HG03175 (cell line): ENCODE measurements at regions not wholly inside any gene's neighbourhood (a gene's known extent, or its start where the extent isn't known, plus 50 kb on each side); places are given as distances from the start of the nearest gene placed in this dataset.
"Not testable (repeated sequence)": the region's sequence is repeated elsewhere in the genome, so short reads cannot be mapped to it uniquely, and the experiment has no call there.

Source experiments
- ATAC-seq: cut with Tn5 transposase; IDR thresholded peaks from one replicate; pipeline ENCODE4 v1.9.1; 2021; ENCODE audit warnings: mild to moderate bottlenecking, moderate library complexity; ENCODE audit not compliant: unreplicated experiment

DNA sequence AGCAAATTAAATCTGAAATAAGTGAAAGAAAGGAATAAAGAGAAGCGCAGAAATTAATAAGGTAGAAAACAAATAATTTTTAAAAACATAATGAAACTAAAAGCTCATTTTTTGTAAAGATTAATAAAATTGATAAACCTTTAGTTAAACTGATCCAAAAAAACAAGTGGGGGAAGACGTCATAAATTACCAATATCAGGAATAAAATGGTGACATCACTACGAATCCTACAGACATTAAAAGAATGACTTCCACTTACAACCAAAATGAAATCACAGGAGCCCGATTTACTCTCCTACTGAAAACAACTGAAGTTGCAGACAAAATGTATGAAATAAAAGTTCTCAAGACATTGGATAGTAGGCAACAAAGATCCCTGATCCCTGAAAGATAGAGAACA, 68.1 kb upstream of the IFFO2 start:
- ATAC-seq: no peak

DNA sequence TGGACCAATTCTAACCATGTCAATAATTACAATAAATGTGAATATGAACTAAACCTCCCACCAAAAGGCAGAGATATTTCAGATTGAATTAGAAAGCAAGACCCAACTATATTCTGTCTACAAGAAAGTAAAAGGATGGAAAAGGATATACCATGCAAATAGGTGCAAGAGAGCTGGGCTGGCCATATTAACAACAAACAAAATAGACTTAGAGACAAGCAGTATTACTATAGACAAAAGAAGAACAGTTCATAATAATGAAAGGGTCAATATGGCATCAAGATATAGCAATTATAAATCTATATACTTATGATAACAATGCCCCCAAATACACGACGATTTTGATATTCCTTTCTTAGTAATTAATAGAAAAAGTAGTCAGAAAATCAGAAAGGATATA, 67.3 kb upstream of the IFFO2 start:
- ATAC-seq: no peak

DNA sequence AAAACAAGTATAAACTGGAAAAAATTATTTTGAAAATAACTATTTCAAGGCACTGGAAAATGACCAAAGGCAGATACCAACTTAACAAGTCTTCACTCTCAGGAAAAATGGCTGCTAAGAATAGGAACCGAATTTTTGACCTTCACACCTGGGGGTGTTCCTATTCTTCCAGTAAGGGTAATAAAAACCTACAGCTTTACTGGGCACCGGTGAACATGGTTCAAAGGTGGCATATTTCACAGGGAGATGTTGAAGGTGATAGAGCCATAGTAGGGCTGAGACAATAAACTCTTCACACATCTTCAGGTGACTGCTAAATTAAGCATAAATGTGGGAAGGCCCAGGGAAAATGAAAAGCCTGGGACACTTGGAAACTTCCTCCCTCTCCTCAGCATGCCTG, 65.4 kb upstream of the IFFO2 start:
- ATAC-seq: no peak

GRCh38 chr1:19019288-19019687, 62.8 kb upstream of the IFFO2 start:
- not testable (repeated sequence) for ATAC-seq

GRCh38 chr1:19015476-19015875, 59.0 kb upstream of the IFFO2 start:
- ATAC-seq: no peak

- no peak for ATAC-seq
Observed at GRCh38 chr1:19014765-19015164, 58.3 kb upstream of the IFFO2 start.

GRCh38 chr1:19013826-19014548, 57.5 kb upstream of the IFFO2 start:
- ATAC-seq: no peak

DNA sequence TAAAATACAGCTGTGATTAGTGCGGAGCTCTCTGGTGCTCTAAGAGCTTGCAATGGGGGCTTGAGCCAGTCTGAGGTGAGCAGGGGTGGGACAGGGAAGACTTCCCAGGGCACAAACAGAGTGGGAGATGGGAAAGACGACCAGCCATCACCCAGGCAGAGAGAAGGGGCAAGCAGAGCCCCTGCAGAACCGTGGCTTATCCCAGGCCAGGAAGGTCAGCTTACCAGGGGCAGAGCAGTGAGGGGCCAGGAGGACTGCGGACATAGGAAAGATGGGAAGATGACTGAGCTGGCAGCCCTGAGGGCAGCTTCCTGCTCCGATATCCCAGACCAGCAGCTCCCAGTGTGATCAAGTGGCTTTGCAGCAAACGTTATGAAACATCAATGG, 55.4 kb upstream of the IFFO2 start:
- ATAC-seq: no peak

DNA sequence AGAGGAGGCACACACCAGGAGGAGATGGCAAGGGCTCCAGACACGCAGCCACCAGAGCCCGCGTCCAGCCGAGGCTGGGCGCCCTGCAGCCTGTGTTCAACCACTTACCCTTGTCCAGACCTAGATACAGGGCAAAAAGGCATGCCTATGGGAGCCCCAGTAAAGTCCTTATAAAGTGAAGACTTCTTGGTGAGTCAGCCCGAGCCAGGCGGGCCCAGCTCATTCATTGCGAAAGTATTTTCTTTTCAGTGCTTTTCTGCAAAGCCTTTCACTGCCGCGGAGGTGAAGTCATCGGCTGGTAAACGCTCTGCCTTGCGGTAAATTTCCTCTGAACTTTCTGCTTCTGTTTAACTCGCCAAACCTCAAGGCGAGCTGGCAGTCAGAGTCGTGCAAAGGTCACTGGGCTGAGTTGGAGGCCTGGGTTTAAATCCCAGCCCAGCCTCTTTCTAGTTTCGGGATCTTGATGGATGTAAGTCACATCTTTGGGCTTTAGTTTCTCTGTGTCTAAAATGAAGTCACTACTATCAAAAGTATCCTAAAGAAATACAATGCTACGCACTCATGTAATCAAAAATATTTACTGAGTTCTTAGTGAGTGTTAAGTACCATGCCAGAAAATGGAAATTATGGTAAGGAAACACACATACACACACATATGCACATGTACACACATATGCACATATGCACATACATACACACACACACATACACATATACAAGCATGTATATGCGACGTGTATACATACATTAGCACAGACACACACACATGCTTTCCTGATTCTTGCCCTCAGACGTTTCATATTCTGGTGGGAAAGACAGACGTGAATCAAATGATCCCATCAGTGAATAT, 54.7 kb upstream of the IFFO2 start:
- peak; percentile 73 for ATAC-seq

- ATAC-seq: no peak
Observed at GRCh38 chr1:19010503-19010902, 54.0 kb upstream of the IFFO2 start.

DNA sequence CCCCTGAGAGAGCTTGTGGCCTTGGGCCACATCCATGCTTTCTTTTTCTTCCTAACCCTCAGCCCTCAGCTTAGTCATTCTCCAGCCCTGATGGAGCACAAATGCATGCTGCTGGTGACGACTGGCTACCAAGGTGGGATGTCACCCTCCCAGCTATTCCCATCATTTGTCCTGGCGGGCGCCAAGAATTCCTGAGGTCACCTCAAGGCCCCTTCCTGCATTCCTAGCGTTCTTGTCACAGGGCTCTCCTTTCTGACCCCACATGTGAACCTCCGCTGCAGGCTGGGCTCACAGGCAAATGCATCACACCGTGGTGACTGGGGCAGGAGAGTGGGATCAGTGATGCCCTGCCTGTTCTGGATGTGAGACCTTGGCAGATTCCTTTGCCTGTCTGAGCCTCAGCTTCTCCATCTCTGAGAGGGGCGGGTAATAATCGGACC, 53.4 kb upstream of the IFFO2 start:
- no peak for ATAC-seq

DNA sequence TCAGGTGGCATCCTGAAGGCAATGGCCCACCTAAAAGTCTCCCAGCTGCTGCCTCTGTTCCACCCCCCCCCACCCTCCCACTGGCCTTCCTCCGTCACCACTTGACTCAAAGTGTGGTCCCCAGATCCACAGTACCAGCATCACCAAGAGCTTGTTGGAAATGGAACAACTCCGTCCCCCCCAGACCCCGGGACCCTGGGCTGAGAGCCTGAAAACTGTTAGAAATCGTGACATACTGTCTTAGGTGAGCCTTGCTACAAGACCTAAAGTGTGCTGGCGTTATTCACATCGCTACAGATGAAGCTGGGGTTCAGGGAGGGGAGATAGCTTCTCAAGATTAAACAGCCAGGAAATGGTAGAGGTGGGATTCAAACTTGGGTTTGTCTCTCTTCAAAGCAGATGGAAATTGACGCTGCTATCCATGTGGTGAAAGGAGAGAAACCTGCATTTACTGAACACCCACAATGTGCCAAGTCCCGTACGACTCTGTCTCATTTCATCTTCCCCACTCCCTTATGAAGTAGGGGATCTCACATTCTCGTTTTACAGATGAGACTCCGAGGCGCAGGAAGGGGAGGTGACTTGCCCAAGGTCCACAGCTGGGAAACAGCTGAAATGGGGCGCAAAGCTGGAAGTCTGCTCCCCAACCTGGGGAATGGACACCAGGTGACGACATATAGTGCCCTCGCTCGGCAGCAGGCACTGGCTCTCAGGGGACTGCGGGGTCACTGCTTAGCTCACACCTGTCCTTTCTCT, 52.8 kb upstream of the IFFO2 start:
- ATAC-seq: no peak

DNA sequence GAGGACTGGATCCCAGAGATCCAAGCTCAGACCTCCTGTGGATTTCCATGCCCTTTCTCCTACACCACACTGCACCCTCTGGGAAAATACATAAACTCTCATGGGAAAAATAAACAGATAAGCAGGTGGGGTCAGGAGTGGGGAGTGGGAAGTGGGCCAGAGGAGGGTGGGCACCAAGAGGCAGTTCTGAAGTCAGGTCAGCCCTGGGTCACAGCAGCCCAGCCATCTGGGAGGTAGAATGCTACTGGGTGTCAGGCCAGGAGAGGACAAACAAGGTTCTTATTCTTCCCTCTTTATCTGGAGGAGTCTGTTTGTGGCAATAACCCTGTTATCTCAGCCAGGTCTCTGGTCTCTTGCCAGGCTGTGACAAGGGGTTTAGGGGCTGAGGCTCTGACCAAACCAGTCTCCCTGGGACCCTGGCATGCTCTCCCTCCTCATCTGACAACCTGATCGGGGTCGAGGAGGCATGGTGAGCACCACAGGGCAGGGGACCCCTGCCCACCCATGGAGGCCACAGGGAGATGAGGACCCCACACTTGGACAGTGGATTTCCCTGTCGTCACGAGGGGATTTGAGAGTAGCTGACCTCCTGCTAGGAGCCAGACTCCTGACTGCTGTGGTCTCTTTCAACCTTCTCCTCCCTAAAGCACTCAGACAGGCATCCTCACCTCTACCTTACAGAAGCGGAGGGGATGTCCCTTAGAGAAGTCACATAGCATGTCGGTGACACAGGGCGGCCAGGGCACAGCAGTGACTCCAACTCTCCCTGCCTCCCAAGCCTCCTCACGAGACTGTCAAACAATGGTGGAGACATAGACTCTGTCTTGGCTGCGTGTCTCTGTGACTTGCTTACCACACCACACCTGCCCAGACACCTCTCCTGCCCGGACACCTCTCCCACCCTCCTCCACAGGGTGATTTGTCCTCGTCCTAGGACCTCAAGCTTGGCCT, 51.3 kb upstream of the IFFO2 start:
- ATAC-seq: no peak

DNA sequence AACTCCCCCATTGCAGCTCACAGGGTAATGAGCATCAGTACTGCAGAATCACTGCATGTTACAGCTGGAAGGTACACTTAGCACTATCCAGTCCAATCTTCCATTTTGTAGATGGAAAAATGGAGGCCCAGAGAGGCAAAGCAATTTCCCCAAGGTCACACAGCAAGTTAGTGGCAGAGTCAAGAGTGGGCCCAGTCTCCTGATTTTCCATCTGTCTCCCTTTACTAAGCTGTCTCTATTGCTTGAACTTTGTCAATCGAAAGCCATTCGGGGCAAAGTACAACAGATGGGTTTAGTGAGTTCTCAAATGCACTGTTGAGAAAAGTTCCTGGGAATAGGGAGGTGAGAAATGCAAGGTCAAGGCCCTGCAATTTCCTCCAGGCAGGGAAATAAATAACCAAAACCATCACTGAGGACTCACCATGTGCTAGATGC, 50.4 kb upstream of the IFFO2 start:
- no peak for ATAC-seq
